ENCODE measurements at regions not wholly inside any gene's neighbourhood (a gene's known extent, or its start where the extent isn't known, plus 50 kb on each side); places are given as distances from the start of the nearest gene placed in this dataset.

DNA sequence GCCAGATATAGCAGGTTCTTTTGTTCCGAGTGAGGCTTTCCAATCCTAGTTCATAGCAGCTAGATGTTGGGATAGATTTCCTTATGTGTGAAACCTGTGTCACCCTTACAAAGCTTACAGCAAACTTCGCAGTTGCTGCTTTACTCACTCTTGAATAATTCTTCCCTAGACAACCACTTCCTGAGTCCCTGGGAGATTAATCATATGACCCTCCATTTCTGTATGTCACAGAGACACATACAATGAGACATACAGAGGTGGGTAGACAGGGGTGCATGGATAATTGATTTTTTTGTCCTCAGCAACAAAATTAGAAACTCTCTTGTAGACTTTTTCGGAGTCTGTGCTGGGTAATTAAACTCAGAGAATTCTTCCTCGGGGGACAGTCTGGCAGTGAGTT is 163.2 kb downstream of the NSUN3 start:
- Histone ChIP-seq H3K4me3 (ENCODE audit: low read length) (peak overlapping the region; percentile 66), H3K4me1 (ENCODE audit: control insufficient read depth, insufficient read depth, low read length) (peaks cover 29% of the 10 kb centered on the region), H3K36me3 (ENCODE audit: control insufficient read depth, insufficient read depth, low read length, severe bottlenecking) (no peaks in the 10 kb centered on the region), H3K27me3 (replicated peaks; ENCODE audit: control insufficient read depth, insufficient read depth, low read length) (no peaks in the 10 kb centered on the region), H3K9ac (ENCODE audit: low read length) (peak overlapping the region; percentile 68), H3K9me3 (ENCODE audit: control insufficient read depth, low read length) (peaks cover 11% of the 10 kb centered on the region)
- peak; percentile 12 for DNase-seq (ENCODE audit: low read depth)

DNA sequence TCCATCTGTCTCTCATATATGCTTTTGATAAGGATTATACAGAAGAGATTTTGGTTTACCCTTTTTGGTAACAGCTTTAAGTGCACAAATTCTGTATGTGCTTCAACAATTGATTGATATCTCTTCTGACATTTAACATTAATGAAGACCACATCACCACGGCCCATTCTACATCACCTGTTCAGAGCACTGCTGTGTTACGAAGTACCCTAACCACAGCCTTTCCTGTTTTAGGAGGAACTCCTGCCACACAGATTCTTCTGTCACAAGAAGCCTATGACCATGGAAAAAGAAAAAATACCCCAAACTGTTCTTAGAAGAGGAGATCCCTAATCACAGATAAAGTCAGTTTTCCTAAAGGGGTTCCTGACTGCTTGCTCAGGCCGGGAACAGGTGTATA is 170.1 kb downstream of the NSUN3 start:
- Histone ChIP-seq H3K9ac (ENCODE audit: low read length) (no peak overlapping the region), H3K4me3 (ENCODE audit: low read length) (no peak overlapping the region), H3K36me3 (ENCODE audit: control insufficient read depth, insufficient read depth, low read length, severe bottlenecking) (no peaks in the 10 kb centered on the region), H3K4me1 (ENCODE audit: control insufficient read depth, insufficient read depth, low read length) (no peaks in the 10 kb centered on the region), H3K9me3 (ENCODE audit: control insufficient read depth, low read length) (no peaks in the 10 kb centered on the region), H3K27me3 (replicated peaks; ENCODE audit: control insufficient read depth, insufficient read depth, low read length) (no peaks in the 10 kb centered on the region)
- DNase-seq (ENCODE audit: low read depth): no peak

DNA sequence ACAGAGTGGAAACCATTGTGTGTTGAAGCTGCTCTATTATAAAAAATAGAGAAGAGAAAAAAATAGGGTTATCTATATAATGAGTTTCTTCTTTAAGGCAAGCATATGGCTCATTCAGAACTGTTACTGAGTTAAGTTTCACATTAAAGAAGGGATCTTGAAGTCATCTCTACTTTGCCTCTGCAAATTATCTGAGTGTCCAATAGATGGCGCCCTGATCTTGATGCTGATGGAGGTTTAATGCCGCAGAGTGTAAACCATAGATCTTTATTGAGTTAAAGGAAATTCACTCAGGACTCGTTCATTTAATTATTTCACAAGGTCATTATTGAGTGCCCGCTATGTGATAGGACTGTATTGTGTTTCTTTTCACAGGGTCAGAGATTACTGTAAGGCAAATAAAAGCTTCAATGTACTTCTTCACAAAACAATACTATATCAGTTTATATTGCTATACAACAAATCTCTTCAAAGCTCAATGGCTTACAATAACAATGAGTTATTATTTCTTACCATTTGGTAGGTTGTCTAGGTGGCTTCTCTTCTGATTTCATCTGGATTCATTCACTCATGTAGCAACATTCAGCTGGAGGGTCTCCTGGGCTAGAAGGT is 171.4 kb downstream of the NSUN3 start:
- H3K4me1 ChIP-seq (ENCODE audit: control insufficient read depth, insufficient read depth, low read length): no peaks in the 10 kb centered on the region
- no peak overlapping the region for H3K9ac ChIP-seq (ENCODE audit: low read length)
- peak; percentile 38 for DNase-seq (ENCODE audit: low read depth)
- no peak overlapping the region for H3K4me3 ChIP-seq (ENCODE audit: low read length)
- H3K9me3 ChIP-seq (ENCODE audit: control insufficient read depth, low read length): no peaks in the 10 kb centered on the region
- H3K27me3 ChIP-seq (replicated peaks; ENCODE audit: control insufficient read depth, insufficient read depth, low read length): no peaks in the 10 kb centered on the region
- H3K36me3 ChIP-seq (ENCODE audit: control insufficient read depth, insufficient read depth, low read length, severe bottlenecking): no peaks in the 10 kb centered on the region

DNA sequence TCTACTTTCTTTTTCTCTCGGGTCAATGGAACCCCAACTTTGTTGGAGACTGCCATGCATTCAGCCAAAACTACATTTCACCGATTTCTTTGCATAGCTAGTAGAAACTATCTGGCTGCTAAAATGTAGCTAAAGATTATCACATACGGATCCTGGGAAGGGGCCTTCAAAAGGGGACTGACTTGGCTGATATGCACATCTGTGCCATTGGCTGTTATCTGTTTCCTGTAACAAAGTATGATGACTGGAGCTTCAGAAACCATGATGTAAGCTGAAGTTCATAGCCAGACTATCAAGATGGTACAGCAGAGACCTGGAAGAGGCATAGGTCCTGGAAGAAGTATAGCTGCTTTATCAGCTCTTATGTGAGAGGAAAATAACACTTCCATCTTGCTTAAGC is 179.1 kb downstream of the NSUN3 start:
- Histone ChIP-seq H3K36me3 (ENCODE audit: control insufficient read depth, insufficient read depth, low read length, severe bottlenecking) (no peaks in the 10 kb centered on the region), H3K9ac (ENCODE audit: low read length) (no peak overlapping the region), H3K27me3 (replicated peaks; ENCODE audit: control insufficient read depth, insufficient read depth, low read length) (peaks cover 4% of the 10 kb centered on the region), H3K9me3 (ENCODE audit: control insufficient read depth, low read length) (no peaks in the 10 kb centered on the region), H3K4me3 (ENCODE audit: low read length) (no peak overlapping the region), H3K4me1 (ENCODE audit: control insufficient read depth, insufficient read depth, low read length) (peaks cover 14% of the 10 kb centered on the region)
- DNase-seq (ENCODE audit: low read depth): no peak

DNA sequence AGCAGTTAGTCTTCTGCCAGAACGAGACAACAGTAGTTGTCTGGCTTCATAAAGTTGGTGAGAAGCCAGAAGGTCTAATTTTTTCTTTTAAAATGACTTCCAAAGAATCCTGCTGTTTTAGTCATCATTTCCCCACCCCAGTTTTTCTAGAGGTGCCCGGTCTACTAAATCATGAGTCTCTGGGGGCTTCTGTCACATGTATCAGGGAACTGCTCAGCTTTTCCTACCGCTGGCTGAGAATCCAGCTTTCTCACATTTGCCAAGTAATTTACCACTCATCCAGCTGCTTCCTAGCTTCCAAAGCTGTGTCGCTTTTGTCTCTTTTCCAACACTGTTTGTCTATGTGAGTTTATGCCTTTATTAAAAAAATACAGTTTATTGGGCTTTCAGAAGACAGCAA is 183.3 kb downstream of the NSUN3 start:
- Histone ChIP-seq H3K4me3 (ENCODE audit: low read length) (peak overlapping the region; percentile 45), H3K27me3 (replicated peaks; ENCODE audit: control insufficient read depth, insufficient read depth, low read length) (peaks cover 16% of the 10 kb centered on the region), H3K36me3 (ENCODE audit: control insufficient read depth, insufficient read depth, low read length, severe bottlenecking) (no peaks in the 10 kb centered on the region), H3K9ac (ENCODE audit: low read length) (no peak overlapping the region), H3K9me3 (ENCODE audit: control insufficient read depth, low read length) (no peaks in the 10 kb centered on the region), H3K4me1 (ENCODE audit: control insufficient read depth, insufficient read depth, low read length) (peaks cover 18% of the 10 kb centered on the region)
- DNase-seq (ENCODE audit: low read depth): no peak

DNA sequence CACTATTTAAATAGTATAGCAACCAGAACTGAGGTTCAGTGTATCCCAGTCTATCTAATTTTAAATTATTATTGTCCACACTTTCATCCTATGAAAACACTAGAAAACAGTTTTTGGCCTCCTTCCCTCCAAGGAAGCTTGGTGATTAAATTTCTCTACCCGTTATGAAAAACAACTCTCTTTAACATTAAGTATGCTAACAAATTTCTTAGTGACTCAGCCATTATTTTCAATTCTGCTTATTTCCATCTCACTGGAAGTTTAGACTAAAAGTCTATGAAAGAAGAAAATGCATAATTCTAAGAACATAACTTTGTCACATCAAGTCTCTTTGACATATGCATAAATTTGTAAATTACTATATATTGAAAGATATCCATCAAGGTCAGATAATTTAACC is 185.2 kb downstream of the NSUN3 start:
- no peak for DNase-seq (ENCODE audit: low read depth)
- H3K4me1 ChIP-seq (ENCODE audit: control insufficient read depth, insufficient read depth, low read length): peaks cover 18% of the 10 kb centered on the region
- no peak overlapping the region for H3K4me3 ChIP-seq (ENCODE audit: low read length)
- no peak overlapping the region for H3K9ac ChIP-seq (ENCODE audit: low read length)
- no peaks in the 10 kb centered on the region for H3K9me3 ChIP-seq (ENCODE audit: control insufficient read depth, low read length)
- peaks cover 20% of the 10 kb centered on the region for H3K27me3 ChIP-seq (replicated peaks; ENCODE audit: control insufficient read depth, insufficient read depth, low read length)
- H3K36me3 ChIP-seq (ENCODE audit: control insufficient read depth, insufficient read depth, low read length, severe bottlenecking): no peaks in the 10 kb centered on the region

DNA sequence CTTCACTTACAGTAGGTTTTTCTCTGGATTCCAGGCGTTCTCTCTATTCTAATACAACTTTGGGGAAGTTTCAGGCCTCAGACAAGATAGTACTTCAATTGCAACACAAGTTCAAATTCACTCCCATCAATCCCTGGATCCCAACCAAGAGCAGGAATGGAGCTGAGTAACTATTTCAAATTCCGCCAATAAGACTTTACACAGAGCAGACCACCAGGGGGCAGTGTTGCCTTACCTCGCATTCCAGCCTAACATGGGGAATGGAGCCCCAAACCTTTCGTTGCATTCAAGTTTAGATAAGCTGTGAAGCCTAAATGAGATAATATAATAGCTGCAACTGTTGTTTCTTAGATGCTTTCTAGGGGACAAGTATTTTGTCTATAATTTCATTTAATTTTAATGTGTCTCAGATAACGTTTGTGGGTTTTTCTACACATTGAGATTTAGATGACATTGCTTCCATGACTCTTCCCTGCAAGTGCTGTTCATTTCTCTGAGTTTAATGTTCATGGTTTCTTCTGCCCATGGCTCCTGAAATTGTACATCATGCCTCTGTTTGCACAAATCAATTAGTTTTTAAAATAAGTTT is 186.7 kb downstream of the NSUN3 start:
- no peaks in the 10 kb centered on the region for H3K9me3 ChIP-seq (ENCODE audit: control insufficient read depth, low read length)
- peak; percentile 76 for DNase-seq (ENCODE audit: low read depth)
- no peaks in the 10 kb centered on the region for H3K36me3 ChIP-seq (ENCODE audit: control insufficient read depth, insufficient read depth, low read length, severe bottlenecking)
- H3K9ac ChIP-seq (ENCODE audit: low read length): no peak overlapping the region
- peaks cover 20% of the 10 kb centered on the region for H3K27me3 ChIP-seq (replicated peaks; ENCODE audit: control insufficient read depth, insufficient read depth, low read length)
- H3K4me1 ChIP-seq (ENCODE audit: control insufficient read depth, insufficient read depth, low read length): peaks cover 18% of the 10 kb centered on the region
- no peak overlapping the region for H3K4me3 ChIP-seq (ENCODE audit: low read length)

DNA sequence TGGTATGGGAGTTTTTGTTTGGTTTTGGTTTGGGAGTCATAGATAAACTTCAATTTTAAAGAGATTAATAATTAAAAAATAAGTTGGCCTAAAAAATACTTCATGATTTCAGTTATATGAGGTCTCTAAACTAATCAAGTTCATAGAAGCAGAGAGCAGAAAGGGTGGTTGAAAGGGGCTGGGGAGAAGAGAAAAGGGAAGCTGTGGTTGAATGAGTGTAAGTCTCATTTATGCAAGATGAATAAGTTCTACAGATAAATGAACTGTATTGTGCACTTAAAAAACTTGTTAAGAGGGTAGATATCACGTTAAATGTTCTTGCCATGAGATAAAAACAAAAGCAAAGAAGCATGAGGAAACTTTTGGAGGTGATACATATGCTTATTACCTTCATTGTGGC is 188.7 kb downstream of the NSUN3 start:
- no peak for DNase-seq (ENCODE audit: low read depth)

DNA sequence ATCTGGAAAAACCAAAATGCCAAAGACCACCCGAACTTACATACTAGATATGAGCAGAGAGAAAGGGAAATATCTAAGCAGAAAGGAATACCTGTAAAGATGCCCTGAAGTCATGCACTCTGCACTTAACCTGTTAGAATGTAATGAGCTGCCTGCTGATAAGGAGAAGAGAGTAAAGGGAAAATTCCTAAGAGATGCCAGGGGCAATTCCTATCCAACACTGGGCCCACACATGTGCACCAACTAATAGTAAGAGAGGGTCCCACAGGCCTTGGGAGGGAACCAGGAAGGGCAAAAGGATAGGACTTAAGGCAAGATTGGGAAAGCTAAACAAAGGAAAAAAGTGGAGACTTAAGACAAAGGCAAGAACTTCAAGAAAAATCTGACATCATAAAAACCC is 189.5 kb downstream of the NSUN3 start:
- Histone ChIP-seq H3K36me3 (ENCODE audit: control insufficient read depth, insufficient read depth, low read length, severe bottlenecking) (no peaks in the 10 kb centered on the region), H3K27me3 (replicated peaks; ENCODE audit: control insufficient read depth, insufficient read depth, low read length) (peaks cover 23% of the 10 kb centered on the region), H3K9me3 (ENCODE audit: control insufficient read depth, low read length) (no peaks in the 10 kb centered on the region), H3K4me3 (ENCODE audit: low read length) (no peak overlapping the region), H3K4me1 (ENCODE audit: control insufficient read depth, insufficient read depth, low read length) (peaks cover 4% of the 10 kb centered on the region), H3K9ac (ENCODE audit: low read length) (no peak overlapping the region)
- no peak for DNase-seq (ENCODE audit: low read depth)

More for the DNA sequence above, 188.7 kb downstream of the NSUN3 start:
- no peaks in the 10 kb centered on the region for H3K36me3 ChIP-seq (ENCODE audit: control insufficient read depth, insufficient read depth, low read length, severe bottlenecking)
- peaks cover 7% of the 10 kb centered on the region for H3K4me1 ChIP-seq (ENCODE audit: control insufficient read depth, insufficient read depth, low read length)
- H3K4me3 ChIP-seq (ENCODE audit: low read length): no peak overlapping the region
- H3K9me3 ChIP-seq (ENCODE audit: control insufficient read depth, low read length): no peaks in the 10 kb centered on the region
- H3K27me3 ChIP-seq (replicated peaks; ENCODE audit: control insufficient read depth, insufficient read depth, low read length): peaks cover 28% of the 10 kb centered on the region
- no peak overlapping the region for H3K9ac ChIP-seq (ENCODE audit: low read length)

DNA sequence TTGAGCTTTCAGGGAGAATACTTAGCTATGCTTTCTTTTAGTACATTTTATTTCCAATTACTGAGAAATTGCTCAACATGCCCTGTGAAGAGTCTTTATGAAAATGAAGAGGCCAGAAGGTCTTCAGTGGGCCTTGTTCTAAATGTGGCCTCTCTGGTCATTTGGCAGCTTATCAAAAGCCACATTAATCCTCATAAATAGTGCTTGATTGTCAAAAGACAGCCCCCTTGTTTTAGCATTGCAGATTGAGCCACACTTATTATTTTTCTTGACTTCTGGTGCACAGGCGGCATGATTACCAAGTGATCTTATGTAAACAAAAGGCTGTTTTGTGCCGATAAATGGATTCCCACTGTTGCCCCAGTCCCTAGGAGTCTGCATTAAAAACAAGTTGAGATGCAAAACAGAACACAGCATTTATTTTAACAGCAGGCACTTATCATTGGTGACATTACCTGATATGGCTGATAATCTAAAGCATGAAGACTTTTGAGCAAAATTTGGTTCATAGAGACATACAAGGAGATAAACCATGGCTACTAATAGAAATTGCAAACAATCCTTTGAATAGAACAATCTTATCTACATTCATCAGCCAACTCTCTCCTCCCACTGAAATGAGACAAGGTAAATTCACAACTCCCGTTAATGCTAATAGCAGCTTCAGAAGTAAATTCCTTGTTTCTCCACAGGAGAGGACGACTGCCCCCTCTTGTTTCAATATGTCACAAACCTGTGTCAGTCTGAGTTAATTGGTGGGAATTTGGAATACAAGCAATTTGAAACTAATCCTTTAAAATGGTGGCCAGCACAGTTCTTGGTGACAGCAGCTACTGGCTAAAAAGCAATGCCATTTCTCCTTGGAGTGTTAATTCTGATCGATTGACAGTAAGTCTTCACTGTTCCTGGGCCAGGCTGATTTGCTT is 194.3 kb downstream of the NSUN3 start:
- DNase-seq (ENCODE audit: low read depth): no peak

DNA sequence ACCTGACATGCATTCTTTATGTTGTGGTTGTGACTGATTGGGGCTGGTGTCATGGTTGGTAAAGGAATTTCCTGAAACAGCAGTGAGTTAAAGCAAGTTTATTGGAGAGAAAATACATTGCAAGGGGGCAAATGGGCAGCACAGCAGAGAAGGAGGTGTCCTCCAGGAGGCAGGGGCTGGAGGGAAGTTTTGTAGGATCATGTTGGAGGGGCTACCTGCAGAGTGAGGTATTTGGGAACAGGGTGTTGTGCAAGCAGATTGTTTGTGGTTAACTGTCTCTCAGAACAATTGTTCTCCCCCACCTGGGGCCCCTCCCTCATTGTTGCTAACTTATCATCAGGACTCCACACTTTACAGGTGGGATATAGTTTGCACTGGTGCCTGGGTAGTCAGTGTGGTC is 196.0 kb downstream of the NSUN3 start:
- H3K36me3 ChIP-seq (ENCODE audit: control insufficient read depth, insufficient read depth, low read length, severe bottlenecking): no peaks in the 10 kb centered on the region
- no peak overlapping the region for H3K9ac ChIP-seq (ENCODE audit: low read length)
- no peaks in the 10 kb centered on the region for H3K9me3 ChIP-seq (ENCODE audit: control insufficient read depth, low read length)
- no peak for DNase-seq (ENCODE audit: low read depth)
- peaks cover 23% of the 10 kb centered on the region for H3K27me3 ChIP-seq (replicated peaks; ENCODE audit: control insufficient read depth, insufficient read depth, low read length)
- H3K4me3 ChIP-seq (ENCODE audit: low read length): no peak overlapping the region
- H3K4me1 ChIP-seq (ENCODE audit: control insufficient read depth, insufficient read depth, low read length): no peaks in the 10 kb centered on the region

More for the DNA sequence above, 194.3 kb downstream of the NSUN3 start:
- Histone ChIP-seq H3K9me3 (ENCODE audit: control insufficient read depth, low read length) (no peaks in the 10 kb centered on the region), H3K27me3 (replicated peaks; ENCODE audit: control insufficient read depth, insufficient read depth, low read length) (peaks cover 18% of the 10 kb centered on the region), H3K36me3 (ENCODE audit: control insufficient read depth, insufficient read depth, low read length, severe bottlenecking) (no peaks in the 10 kb centered on the region), H3K4me1 (ENCODE audit: control insufficient read depth, insufficient read depth, low read length) (no peaks in the 10 kb centered on the region), H3K9ac (ENCODE audit: low read length) (no peak overlapping the region), H3K4me3 (ENCODE audit: low read length) (no peak overlapping the region)

Measured in adipocyte (in vitro differentiated cells).